Stimulated activated CD8-positive, alpha-beta memory T cell treated with anti-CD3 and anti-CD28 coated beads, Interleukin-4, amount 100 ng/mL, for 1 hour (primary cell): ENCODE measurements at regions not wholly inside any gene's neighbourhood (a gene's known extent, or its start where the extent isn't known, plus 50 kb on each side); places are given as distances from the start of the nearest gene placed in this dataset.

Experiments used
- DNase-seq, 2 donors: peaks; one replicate each; pipeline ENCODE4 v3.0.0-alpha.2; 2020; ENCODE audit warnings: low read depth in 2 of 2, low spot score in 1 of 2

DNA sequence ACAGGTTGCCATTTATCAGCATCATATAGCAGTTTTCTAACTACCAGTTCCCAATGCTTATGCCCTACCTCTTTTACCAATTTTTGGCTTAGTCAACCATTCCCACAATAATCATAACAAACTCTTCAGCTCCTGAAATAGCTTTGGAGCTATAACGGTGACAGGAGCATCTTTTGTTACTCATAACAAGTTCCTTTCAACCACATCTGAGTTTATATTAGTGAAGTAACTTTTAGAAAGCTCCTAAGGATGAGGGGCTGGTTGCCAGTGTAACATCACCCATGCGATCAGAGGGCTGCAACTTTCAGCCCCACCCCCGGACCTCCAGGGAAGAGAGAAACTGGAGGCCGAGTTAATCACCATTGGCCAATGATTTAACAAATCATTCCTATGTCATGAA lies 495.3 kb upstream of the RASGRP1 start:
- no peak for DNase-seq

DNA sequence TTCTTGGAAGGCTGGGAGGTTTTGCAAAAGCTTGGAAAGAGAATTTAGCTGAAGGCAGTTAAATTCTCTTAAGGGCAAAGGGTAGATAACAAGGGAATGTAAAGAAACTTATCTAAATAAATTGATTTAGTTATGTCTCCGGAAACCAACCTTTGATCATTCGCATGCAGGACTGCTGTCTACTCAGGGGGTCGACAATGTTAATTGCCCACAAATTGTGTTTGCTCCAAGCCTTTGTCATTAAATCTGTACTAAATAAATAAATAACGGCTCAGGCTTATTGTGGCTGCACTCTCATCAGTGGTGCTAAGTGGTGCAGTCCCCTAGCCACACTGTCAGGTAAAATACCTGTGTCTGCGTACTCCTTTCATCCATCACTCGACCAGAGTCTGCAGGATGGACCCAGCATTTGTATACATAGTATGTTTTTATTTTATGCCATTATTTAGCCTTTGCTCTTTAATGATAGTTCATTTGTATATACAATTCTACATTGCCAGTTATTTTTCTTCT lies 497.4 kb upstream of the RASGRP1 start:
- no peak for DNase-seq

GRCh38 chr15:39066677-39067076 lies 502.1 kb upstream of the RASGRP1 start:
- DNase-seq, result no peak

DNA sequence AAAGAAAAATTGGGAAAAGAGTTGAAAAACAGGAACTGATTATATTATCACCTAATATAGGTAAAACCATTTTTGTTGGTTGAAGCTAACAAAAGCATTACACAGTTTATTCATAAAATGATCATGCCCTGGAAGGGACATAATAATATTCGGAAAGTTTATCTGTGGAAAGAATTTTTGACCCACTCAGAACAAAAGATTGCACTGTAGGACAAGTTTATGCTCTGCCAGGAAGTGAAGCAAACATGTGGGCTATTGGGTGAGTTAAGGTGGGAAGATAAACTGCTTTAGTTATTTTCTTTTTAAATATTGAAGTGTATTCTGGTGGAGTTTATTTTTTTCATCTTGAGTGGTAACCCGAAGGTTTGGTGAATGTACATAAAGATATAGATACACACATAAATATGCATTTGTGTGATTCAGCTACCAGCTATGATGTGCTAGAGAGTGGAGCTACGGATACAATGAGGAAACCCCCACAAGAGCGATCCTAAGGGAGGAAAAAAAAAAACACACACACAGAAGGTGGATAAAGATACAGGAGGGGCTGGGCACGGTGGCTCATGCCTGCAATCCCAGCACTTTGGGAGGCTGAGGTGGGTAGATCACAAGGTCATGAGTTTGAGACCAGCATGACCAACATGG lies 506.4 kb upstream of the THBS1 start:
- no peak for DNase-seq

DNA sequence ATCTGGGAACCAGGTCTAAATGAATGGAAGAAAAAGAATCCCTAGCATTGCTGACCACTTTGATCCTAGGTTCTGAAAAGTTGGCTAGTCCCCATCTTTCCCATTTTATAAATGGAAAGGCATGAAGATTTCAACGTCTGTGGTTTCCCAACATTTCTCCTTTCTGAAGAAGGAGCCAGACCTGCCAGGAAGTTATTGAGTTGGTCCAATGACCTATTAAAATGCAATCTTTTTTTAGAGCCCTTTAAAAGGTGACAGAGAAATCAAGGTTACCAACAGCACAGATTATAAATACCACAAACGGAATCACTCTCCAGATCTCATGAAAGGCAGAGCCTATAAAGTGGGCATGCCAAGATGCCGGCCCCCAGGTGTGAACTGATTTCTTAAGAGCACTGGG lies 505.6 kb upstream of the THBS1 start:
- DNase-seq, result no peak

GRCh38 chr15:39075756-39076341 lies 505.0 kb upstream of the THBS1 start:
- DNase-seq, result no peak

DNA sequence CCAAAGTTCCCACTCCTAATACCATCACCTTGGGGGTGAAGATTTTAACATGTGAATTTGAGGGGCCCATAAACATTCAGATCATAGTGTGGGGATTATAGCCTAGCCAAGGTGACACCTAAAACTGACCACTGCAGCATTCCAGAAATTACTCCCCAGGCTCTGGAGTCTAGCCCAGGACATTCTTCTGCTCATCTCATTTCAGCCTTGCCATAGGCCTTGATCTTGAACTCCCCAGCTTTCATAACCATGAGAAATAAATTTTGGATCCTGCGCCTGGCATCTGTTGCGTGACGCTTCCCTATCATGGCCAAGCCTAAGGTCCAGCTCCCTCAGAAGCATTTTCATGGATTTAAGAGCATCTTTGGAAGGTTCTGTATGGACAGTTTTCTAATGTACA lies 502.9 kb upstream of the THBS1 start:
- DNase-seq, result no peak

- no peak for DNase-seq
These were observed 501.5 kb upstream of the THBS1 start for GRCh38 chr15:39079296-39079847.

DNA sequence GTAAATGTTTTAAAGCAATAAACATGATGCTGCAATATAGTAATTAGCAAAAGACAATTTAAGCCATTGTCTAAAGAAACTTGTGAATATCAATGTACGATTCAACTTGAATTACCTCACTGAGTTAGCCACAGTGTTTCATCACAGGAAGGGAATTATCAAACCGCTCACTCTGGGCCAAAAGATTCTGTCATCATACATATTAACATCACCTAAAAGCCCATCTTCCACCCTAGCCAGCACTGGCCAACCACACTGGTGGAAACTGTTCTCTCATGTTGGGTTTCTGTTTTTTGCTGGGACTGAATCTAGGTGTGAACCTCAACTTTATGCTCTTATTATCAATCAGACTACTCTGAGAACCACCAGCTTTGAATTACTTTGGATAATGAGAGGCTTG lies 497.7 kb upstream of the THBS1 start:
- no peak for DNase-seq

DNA sequence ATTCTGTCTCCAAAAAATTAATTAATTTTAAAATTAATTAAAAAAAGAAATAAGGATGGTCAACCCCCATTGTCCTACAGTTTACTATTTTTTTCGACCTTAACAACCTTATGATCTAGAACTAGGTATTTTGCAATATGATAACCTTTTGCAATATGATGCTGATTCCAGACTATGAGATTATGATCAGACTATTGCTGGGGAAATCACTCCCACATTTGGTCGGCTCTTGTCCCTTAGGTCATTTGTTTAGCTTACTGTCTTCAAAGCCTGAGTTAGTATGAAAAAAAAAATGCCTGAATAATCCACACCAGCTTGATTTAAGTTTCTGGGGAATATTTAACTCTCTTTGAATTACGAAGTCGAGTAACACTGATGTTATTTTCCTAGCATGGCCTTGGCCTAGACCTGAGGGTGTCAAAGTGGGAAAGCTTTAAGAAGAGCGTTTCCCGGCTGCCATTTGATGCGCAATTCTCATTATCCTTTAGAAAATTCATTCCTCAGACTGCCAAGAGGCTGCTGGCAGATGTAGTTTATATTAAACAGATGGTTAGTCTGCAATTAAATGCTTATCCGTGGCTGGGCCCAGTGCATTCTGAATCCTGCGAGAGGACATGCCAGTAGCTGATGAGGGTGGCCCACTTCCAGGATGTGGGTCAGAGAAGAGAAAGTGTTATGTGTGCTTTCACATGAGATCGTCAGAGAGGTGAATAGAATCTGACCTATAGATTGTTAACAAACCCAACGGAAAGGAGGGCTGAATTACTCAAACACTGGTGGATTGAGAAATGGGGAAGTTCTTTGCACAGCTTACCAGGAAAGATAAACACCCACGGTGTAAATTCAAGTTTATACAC lies 496.0 kb upstream of the THBS1 start:
- no peak for DNase-seq

DNA sequence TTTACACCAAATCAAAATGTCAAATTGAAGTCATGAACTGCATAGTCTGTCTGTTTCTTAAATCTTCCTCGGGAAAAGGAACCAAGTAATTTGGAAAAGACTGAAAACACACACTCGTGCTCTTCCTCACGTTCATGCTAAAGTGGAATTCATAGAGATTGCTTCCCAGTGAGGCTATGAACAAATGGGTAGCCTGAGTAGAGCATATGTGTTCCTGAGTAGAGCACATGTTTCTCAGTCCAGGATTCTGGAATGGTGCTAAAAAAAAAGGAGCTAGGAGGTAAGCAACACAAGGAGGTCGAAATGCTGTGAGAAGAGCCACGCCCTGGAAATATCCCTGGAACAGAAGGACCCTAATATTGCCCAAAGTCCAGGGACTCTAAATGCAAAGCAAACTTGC lies 494.2 kb upstream of the THBS1 start:
- DNase-seq, result no peak

- no peak for DNase-seq
These were observed 492.7 kb upstream of the THBS1 start for GRCh38 chr15:39088156-39088555.

- no peak for DNase-seq
These were observed 488.5 kb upstream of the THBS1 start for GRCh38 chr15:39092354-39092753.

- no peak for DNase-seq
These were observed 488.1 kb upstream of the THBS1 start for GRCh38 chr15:39092761-39093160.

GRCh38 chr15:39094116-39094515 lies 486.8 kb upstream of the THBS1 start:
- DNase-seq, result no peak

DNA sequence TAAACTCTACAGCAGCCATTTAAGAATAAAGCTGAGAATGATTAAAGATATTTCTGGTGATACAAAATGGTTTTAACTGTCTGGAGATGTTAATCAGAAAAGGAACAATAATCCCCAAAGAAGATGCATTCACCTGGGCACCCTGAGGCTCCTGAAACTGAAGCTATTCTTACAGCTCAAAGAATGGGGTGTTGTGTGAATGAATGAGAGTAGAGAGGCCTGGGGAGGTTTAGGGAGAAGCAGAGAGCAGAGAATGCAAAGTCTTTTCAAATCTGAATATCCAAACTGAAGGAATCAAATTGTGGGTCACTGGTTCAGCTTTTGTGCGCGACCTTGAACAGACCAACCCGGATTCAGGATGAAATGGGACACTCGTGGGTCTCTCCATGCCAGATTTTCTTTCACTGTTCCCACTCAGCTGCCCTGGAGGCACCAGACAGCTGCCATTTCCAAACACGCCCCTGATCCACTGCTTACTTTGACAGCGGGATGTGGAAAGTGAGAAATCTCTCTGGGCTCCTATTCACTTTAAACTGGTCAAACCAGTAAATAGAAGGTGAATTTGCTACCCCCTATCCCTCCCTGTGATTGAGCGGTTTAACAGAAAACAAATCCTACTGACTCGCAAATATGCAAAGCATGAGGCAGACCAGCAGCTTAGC lies 485.5 kb upstream of the THBS1 start:
- no peak for DNase-seq

- no peak for DNase-seq
These were observed 484.2 kb upstream of the THBS1 start for GRCh38 chr15:39096608-39097205.

DNA sequence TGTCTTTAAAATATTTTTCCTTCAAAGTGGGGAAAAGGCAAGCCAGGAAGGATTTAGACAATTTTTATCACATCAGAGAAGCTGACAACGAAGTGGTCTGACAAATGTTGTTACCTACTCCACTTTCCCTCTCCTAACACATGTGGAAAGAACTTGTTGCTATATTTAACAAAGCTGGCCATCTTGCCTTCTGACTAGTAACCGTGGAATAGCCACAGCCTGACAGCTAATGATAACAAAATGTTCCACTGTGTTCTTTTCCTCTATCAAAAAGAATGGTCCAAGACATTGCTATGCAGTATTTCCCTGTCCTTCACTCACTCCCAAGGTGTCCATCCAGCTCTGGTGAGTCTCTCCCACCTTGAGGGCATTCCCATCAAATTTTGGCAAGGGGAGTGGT lies 481.4 kb upstream of the THBS1 start:
- DNase-seq, result no peak

DNA sequence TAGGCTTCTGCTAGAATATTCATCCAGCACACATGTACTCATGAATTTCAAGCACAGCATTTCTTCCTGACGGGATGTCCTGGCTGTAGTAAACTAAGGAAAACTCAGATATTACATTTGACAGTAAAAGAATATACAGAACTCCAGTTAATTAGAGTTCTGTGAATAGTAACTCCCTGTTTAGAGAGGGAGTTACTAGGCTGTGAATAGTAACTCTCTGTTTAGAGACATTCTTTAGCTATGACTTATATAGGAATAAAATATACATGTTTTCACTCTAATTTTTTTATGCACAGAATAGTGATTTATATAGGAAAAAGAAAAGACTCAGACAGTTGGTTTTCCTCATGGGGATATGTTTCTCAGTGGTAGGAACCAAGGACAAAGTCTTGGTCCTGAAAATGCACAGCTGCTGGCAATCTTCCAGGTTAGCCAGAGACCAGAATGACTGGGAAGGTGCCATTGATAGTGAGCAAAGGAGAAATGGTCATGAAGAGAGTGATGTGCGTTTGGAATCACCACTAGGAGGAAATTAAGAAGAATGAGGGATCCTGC lies 480.7 kb upstream of the THBS1 start:
- no peak for DNase-seq

- DNase-seq, result no peak
These were observed 478.4 kb upstream of the THBS1 start for GRCh38 chr15:39102431-39102830.

- no peak for DNase-seq
These were observed 473.9 kb upstream of the THBS1 start for GRCh38 chr15:39106950-39107349.
